ENCODE measurements at regions not wholly inside any gene's neighbourhood (a gene's known extent, or its start where the extent isn't known, plus 50 kb on each side); places are given as distances from the start of the nearest gene placed in this dataset.

DNA sequence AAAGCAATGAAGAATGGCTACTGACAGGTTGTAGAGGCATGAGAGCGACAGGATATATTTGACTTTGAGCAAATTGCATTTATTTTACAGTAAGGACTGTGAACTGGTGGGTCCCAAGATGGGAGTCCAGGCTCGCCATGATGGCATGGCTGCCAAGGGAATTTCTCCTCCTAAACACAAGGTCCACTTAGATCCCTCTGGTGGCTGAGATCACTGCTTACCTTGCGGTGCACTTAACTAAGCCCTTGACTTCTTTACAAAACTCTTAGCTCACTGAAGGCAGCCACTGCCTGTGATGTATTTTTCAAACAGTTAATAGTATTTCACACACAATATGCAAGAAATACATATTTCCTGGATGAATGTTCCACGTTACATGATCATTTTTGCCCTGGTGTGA, 50.3 kb upstream of the SORBS2 start:
- no peak for DNase-seq (ENCODE audit: low read depth in 2 of 2)

- DNase-seq (ENCODE audit: low read depth in 2 of 2), result no peak
Observed at GRCh38 chr4:185863946-185864345, 52.0 kb upstream of the SORBS2 start.

DNA sequence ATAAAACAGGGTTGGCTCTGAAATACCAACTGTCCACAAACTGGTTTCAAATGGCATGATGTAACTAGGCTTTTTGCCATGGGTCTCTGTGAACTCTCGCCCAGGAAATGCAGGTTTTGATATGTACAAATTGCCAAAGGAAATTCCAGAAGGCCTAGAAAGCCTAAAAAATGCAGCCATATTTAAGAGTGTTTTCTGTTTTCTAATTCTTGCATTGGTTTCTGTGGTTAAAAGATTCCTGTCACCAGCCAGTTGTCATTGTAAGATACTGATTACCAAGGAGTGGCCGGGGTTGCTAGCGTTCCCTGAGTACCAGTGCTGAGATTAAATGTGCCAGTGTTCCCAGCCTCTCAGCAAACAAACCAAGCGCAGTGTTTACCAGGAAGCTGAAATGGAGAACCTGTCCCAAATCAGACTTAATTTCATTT, 53.9 kb upstream of the SORBS2 start:
- peak in 1 of 2 experiments; percentile 29 for DNase-seq (ENCODE audit: low read depth in 2 of 2)

GRCh38 chr4:185867770-185868169, 55.8 kb upstream of the SORBS2 start:
- no peak for DNase-seq (ENCODE audit: low read depth in 2 of 2)

DNA sequence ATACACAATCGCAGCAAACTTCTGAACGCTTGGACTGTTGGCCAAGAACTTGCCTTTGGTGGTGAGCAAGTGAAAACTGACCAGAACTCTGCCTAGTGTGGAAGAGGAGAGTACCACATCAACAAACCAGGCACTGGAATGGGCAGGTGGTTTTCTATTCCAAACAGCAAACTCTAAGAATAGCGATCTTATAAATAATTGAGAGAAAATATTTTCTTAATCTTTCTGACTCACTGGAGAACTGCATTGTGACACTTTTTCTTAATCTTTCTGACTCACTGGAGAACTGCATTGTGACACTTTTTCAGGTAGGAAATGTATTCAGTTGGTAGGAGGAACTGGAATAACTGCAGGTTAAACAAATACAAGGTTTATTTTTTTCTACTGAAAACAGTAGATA, 57.0 kb upstream of the SORBS2 start:
- DNase-seq (ENCODE audit: low read depth in 2 of 2), result no peak

GRCh38 chr4:185869427-185869826, 57.4 kb upstream of the SORBS2 start:
- no peak for DNase-seq (ENCODE audit: low read depth in 2 of 2)

DNA sequence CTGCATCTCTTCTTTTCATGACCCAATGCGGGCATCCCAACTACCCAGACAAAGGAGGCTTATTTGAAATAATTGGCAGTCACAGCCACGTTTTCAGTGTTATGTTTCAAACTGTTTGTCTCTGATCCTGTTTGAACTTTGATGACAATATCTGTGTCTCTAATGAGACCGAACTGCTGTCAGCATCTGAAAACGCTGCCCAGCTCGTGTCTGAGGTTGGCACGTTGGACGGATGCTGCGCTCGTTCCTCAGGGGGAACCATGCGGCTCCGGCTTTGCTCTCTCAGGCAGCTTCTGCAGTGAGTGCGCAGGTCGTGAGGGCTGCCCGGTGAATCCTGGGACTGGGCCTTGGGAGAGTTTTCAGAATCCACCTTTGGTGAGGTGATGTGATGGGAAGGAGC, 58.4 kb upstream of the SORBS2 start:
- DNase-seq (ENCODE audit: low read depth in 2 of 2), result no peak

DNA sequence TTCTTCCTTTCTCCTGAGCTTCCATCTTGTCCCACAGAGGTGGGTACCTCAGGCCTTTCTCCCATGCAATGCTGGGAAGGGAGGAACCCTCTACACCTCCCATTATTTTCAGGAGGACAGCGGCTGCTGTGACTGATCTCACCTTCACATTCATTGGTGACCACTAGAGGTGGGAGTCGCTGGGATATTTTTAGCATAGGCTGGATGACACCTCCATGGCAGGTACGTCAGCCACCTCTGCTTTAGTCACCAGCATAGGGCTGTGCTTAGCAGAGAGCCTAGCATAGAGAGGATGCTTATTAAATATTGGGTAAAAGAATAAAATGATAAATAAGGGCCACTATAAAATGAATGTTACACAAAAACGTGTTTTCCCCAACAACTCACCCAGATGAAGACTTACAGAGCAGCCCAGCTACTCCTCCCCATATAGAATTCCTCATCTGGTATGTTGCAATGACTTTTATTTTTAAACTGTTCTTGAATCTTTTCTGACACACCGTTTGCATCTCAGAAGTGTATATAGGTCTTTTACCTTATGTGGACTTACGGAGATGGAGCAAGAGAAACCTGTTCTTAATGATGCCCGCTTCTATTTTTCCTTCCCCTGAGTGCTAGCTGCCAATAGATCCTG, 60.9 kb upstream of the SORBS2 start:
- peak in 1 of 2 experiments; percentile 11 for DNase-seq (ENCODE audit: low read depth in 2 of 2)

DNA sequence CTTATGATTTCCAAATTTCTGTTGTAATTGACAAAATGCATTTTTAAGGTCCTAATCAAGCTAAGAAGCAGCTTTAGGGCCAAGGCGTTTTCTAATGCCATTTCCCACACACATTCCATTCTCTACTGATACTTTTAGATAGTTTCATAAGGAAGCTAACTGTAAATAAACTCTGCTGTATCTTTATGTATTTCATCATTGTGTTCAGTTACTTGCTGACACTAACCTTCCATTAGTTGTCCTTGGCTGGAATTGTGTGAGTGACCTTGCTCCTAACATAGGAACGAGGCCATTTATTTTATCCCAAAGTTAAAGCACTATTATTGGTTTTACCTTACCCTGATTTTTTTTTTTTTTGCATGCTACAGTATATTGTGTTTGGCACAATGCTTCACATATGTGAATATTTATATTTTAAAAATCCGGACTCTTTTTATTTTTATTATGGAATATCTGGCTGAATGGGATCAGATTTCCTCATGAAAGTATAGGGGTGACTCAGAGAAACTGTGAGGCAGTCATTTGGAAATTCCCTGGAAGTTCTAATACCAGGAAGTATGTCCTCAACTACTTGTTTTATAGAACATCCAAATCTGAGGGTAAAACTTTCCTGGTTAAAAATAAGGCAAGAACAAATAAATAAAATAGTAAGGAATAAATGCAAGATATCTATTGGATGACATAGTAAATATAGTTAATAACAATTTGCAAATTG, 62.7 kb upstream of the SORBS2 start:
- DNase-seq (ENCODE audit: low read depth in 2 of 2), result peak in 1 of 2 experiments; percentile 23

- DNase-seq (ENCODE audit: low read depth in 2 of 2), result no peak
Observed at GRCh38 chr4:185875316-185875907, 63.4 kb upstream of the SORBS2 start.

DNA sequence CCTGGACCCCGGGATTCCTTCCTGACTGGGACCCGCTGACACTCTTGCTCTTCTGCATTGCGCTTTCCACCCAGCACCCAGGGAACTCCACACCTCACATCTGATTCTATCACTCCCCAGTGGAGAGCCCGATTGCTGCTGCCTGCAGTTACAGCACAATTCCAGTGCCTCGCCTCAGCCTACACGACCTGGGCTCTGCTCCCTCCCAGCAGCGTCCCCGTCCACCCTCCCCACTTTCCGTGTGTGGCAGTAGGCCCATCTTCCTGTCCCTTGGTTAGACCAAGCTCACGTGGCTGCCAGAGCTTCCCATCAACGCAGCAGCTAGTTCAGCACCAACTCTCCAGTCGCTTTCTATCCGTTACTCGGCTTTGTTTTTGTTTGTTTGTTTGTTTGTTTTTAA, 66.6 kb upstream of the SORBS2 start:
- no peak for DNase-seq (ENCODE audit: low read depth in 2 of 2)

GRCh38 chr4:185879666-185880312, 67.8 kb upstream of the SORBS2 start:
- no peak for DNase-seq (ENCODE audit: low read depth in 2 of 2)

DNA sequence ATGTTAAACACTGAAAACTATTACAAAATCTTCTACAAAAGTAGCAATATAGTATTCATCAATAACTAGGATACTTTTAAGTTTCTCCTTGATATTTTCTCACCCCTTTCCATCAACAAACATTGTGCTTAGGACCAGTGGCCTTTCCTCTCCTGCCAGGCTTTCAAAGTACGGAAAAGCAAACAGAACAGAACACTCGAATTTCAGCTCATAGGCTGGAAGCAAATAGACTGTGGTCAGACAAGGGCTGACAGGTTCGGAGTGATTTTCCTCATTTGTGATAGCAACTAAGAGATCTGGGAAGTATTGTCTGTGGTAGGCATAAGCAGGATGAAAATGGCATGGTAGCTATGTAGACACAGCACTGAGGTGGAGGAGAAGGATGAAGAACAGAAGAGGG, 68.6 kb upstream of the SORBS2 start:
- DNase-seq (ENCODE audit: low read depth in 2 of 2), result no peak

DNA sequence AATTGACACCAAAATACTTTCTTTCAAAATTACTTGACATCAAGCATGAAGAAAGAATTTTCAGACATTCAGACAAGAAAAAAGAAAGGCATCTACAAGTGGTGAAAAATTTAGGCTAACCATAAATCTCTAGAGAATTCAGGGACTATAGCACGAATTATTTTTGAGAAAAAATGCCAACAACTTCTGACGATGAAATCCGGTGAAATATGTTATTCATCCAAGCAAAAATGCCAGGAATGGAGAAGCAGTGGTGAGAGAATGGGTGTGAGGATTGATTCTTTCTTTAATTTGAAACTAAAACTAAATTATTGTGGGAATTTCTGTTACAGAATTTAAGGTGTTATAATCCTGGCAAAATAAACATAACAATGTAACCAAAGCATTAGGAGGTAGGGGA, 69.4 kb upstream of the SORBS2 start:
- peak; percentile 51 to 53 for DNase-seq (ENCODE audit: low read depth in 2 of 2)

GRCh38 chr4:185883591-185883990, 71.6 kb upstream of the SORBS2 start:
- DNase-seq (ENCODE audit: low read depth in 2 of 2), result no peak

DNA sequence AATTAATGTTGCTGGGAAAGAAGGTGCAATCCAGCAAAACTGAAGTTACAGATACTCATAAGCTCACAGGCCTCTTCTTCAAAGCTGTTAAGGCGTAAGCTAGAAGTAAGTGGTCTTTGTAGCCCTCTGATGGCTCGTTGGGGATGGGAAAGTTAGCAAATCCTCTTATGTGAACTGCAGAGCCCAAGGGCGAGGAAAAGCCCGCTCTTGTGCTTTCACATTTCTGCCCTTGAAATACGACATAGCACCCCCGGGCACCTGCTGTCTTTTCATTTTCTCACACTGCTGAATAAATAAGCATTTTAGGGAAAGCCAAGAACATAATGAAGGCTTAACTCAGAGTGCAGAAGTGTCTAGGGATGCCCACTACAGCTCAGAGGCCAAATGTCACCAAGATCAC, 73.1 kb upstream of the SORBS2 start:
- no peak for DNase-seq (ENCODE audit: low read depth in 2 of 2)

DNA sequence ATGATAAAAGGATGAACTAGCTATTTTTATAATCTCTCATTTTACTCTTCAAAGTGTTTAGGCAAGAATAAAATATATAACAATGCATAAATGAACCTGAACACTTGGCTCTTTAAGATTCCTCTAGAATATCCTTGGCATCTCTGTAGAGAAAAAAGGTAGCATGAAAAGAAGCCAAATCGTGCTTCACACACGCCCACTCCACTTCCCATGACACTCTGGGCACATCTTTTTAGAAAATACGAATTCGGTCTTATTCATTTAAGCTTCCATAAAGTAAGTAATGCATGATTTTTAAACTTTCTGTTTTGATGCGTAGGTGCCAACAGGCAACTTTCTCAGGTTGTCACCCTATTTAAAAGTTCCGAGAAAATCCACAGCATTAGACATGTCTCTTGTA, 73.6 kb upstream of the SORBS2 start:
- DNase-seq (ENCODE audit: low read depth in 2 of 2), result no peak

- no peak for DNase-seq (ENCODE audit: low read depth in 2 of 2)
Observed at GRCh38 chr4:185886832-185887524, 75.0 kb upstream of the SORBS2 start.

- DNase-seq (ENCODE audit: low read depth in 2 of 2), result no peak
Observed at GRCh38 chr4:185888676-185889075, 76.7 kb upstream of the SORBS2 start.

- DNase-seq (ENCODE audit: low read depth in 2 of 2), result no peak
Observed at GRCh38 chr4:185889585-185889984, 77.6 kb upstream of the SORBS2 start.

DNA sequence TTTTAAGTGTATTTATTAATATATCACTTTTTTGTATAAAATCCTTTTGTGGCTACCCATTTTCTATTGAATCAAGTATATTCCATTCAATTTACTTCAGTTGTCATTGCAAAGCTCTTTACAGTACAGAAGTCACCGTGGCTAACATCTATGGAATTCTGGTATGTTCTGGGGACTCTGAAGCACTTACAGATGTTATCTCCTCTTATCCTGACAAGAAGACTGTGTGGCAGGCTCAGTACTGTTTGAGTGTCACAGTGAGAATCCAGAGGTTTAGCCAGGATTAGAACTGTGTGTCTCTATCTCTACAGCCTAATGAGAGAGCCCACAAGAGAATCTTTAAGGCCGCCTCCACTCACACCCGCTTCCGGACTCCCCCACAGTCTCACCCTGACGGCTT, 78.2 kb upstream of the SORBS2 start:
- no peak for DNase-seq (ENCODE audit: low read depth in 2 of 2)

- no peak for DNase-seq (ENCODE audit: low read depth in 2 of 2)
Observed at GRCh38 chr4:185892165-185892564, 80.2 kb upstream of the SORBS2 start.
